HEK293 (cell line): ENCODE measurements at regions not wholly inside any gene's neighbourhood (a gene's known extent, or its start where the extent isn't known, plus 50 kb on each side); places are given as distances from the start of the nearest gene placed in this dataset.
A peak's percentile ranks its signal among the peaks of the same experiment; 100 is the strongest.

Source experiments
- CTCF ChIA-PET: fragments of 350-600 bp; formaldehyde crosslinking; extraction: SDS; loops from one replicate; lab custom pipeline; 2021; ENCODE audit warnings: antibody characterized with exemption; lab: Yijun Ruan, JAX
- POLR2A ChIA-PET: fragments of 300-600 bp; formaldehyde crosslinking; extraction: SDS; loops from one replicate; lab custom pipeline; 2020; ENCODE audit warnings: antibody characterized with exemption, inconsistent platforms; lab: Yijun Ruan, JAX
- H3K27ac ChIP-seq: fragments of 200-500 bp; sonication (Bioruptor generic); 2 replicates; pipeline ENCODE4 v1.5.1; 2014; ENCODE audit warnings: low read depth, low read length, control low read depth, inconsistent platforms; ENCODE audit errors: extremely low read depth
- H3K36me3 ChIP-seq, 2 experiments: fragments of 200-500 bp in 1 of 2; sonication (Bioruptor generic) in 1 of 2; 1 replicate in 1 of 2; 2 replicates in 1 of 2; pipeline ENCODE4 v1.5.1; 2014 to 2017; ENCODE audit warnings: inconsistent platforms in 2 of 2, low read length in 2 of 2; ENCODE audit not compliant: control insufficient read depth in 2 of 2, insufficient read depth in 1 of 2
- H3K4me1 ChIP-seq: fragments of 200-500 bp; sonication (Bioruptor generic); 2 replicates; pipeline ENCODE4 v1.5.1; 2014; ENCODE audit warnings: mild to moderate bottlenecking, low read length, inconsistent platforms; ENCODE audit not compliant: control insufficient read depth, insufficient read depth
- H3K4me3 ChIP-seq: 2 replicates; pipeline ENCODE4 v1.5.1; 2011; ENCODE audit warnings: low read depth, mild to moderate bottlenecking, control low read depth, low read length, moderate library complexity
- H3K9me3 ChIP-seq: fragments of 200-500 bp; sonication (Bioruptor generic); 2 replicates; pipeline ENCODE4 v1.5.1; 2014; ENCODE audit warnings: low read depth, low read length, inconsistent platforms; ENCODE audit not compliant: control insufficient read depth, insufficient read depth
- EGR2 ChIP-seq: fragments of 450-650 bp; formaldehyde crosslinking; IDR thresholded peaks from 2 replicates; pipeline ENCODE4 v1.5.1; 2016; ENCODE audit warnings: low read depth, missing biosample characterization, missing genetic modification characterization
- IKZF3 ChIP-seq: fragments of 450-650 bp; IDR thresholded peaks from 2 replicates; pipeline ENCODE4 v1.5.0; 2018; ENCODE audit warnings: missing biosample characterization, mild to moderate bottlenecking, missing genetic modification characterization, moderate library complexity
- MEIS1 ChIP-seq: sonication (generic); formaldehyde crosslinking; IDR thresholded peaks from 2 replicates; pipeline ENCODE4 v1.8.1; 2022; ENCODE audit warnings: missing genetic modification reagents, mild to moderate bottlenecking, borderline replicate concordance
- MYNN ChIP-seq: fragments of 450-650 bp; formaldehyde crosslinking; IDR thresholded peaks from 2 replicates; pipeline ENCODE4 v1.5.1; 2016; ENCODE audit warnings: missing biosample characterization, missing genetic modification characterization, borderline replicate concordance
- PRDM1 ChIP-seq: fragments of 450-650 bp; formaldehyde crosslinking; IDR thresholded peaks from 2 replicates; pipeline ENCODE4; 2016; ENCODE audit warnings: missing biosample characterization, missing genetic modification characterization
- SP7 ChIP-seq: fragments of 450-650 bp; formaldehyde crosslinking; IDR thresholded peaks from 2 replicates; pipeline ENCODE4 v1.5.1; 2016; ENCODE audit warnings: missing biosample characterization, missing genetic modification characterization
- WT1 ChIP-seq: fragments of 450-650 bp; formaldehyde crosslinking; IDR thresholded peaks from 2 replicates; pipeline ENCODE4 v1.5.1; 2016; ENCODE audit warnings: missing biosample characterization, missing genetic modification characterization
- ZBTB17 ChIP-seq: fragments of 450-650 bp; formaldehyde crosslinking; IDR thresholded peaks from 2 replicates; pipeline ENCODE4 v1.5.1; 2016; ENCODE audit warnings: missing biosample characterization, missing genetic modification characterization
- ZFHX2 ChIP-seq: fragments of 450-650 bp; formaldehyde crosslinking; conservative IDR thresholded peaks from 2 replicates; pipeline ENCODE4 v1.5.1; 2016; ENCODE audit warnings: missing biosample characterization, missing genetic modification characterization
- ZIC2 ChIP-seq: fragments of 450-650 bp; formaldehyde crosslinking; IDR thresholded peaks from 2 replicates; pipeline ENCODE4 v1.5.1; 2016; ENCODE audit warnings: missing biosample characterization, missing genetic modification characterization
- ZNF157 ChIP-seq: fragments of 450-650 bp; formaldehyde crosslinking; IDR thresholded peaks from 2 replicates; pipeline ENCODE4 v1.5.1; 2016; ENCODE audit warnings: missing biosample characterization, missing genetic modification characterization
- ZNF404 ChIP-seq: fragments of 450-650 bp; formaldehyde crosslinking; IDR thresholded peaks from 2 replicates; pipeline ENCODE4 v1.5.1; 2017; ENCODE audit warnings: missing biosample characterization, missing genetic modification characterization
- ZNF426 ChIP-seq: fragments of 450-650 bp; formaldehyde crosslinking; IDR thresholded peaks from 2 replicates; pipeline ENCODE4 v1.5.1; 2017; ENCODE audit warnings: missing biosample characterization, missing genetic modification characterization, mild to moderate bottlenecking, inconsistent platforms, moderate library complexity
- ZNF449 ChIP-seq: fragments of 450-650 bp; formaldehyde crosslinking; IDR thresholded peaks from 2 replicates; pipeline ENCODE4 v1.5.1; 2017; ENCODE audit warnings: missing biosample characterization, mild to moderate bottlenecking, missing genetic modification characterization, moderate library complexity
- ZNF596 ChIP-seq: fragments of 450-650 bp; IDR thresholded peaks from 2 replicates; pipeline ENCODE4 v1.5.0; 2018; ENCODE audit warnings: missing biosample characterization, mild to moderate bottlenecking, missing genetic modification characterization, moderate library complexity
- ZNF600 ChIP-seq: fragments of 450-650 bp; formaldehyde crosslinking; IDR thresholded peaks from 2 replicates; pipeline ENCODE4 v1.5.1; 2016; ENCODE audit warnings: missing biosample characterization, missing genetic modification characterization
- ZNF654 ChIP-seq: fragments of 450-650 bp; formaldehyde crosslinking; IDR thresholded peaks from 2 replicates; pipeline ENCODE4 v1.5.1; 2016; ENCODE audit warnings: low read depth, missing biosample characterization, missing genetic modification characterization
- ZNF707 ChIP-seq: fragments of 450-650 bp; formaldehyde crosslinking; IDR thresholded peaks from 2 replicates; pipeline ENCODE4 v1.5.1; 2016; ENCODE audit warnings: missing biosample characterization, missing genetic modification characterization
- TF ChIP-seq, protein P1 (sequence below): fragments of 450-650 bp; formaldehyde crosslinking; IDR thresholded peaks from 2 replicates; pipeline ENCODE4 v1.5.1; 2016; ENCODE audit warnings: missing biosample characterization, missing genetic modification characterization

- CTCF ChIA-PET, result interaction anchor here (0.5 to 2.7 kb wide), 68 partner anchors 9 to 1144 kb away, joined by 3 to 26 read pairs (median 4); partner anchors contain the start of gene PTPRU
- TF ChIP-seq ZNF404 (tag by site-specific recombination) (no peak), MYNN (tag by site-specific recombination) (no peak), ZNF157 (tag by site-specific recombination) (no peak)
- TF ChIP-seq, all 188 proteins: peak for 0
- Histone ChIP-seq H3K36me3 (no peaks in the 10 kb centered on the region), H3K4me3 (no peak overlapping the region), H3K27ac (no peak overlapping the region), H3K4me1 (no peaks in the 10 kb centered on the region), H3K9me3 (no peaks in the 10 kb centered on the region)
- POLR2A ChIA-PET, result no interaction called here
Measured at GRCh38 chr1:30380625-30380984, 342.8 kb downstream of the MATN1 start.

DNA sequence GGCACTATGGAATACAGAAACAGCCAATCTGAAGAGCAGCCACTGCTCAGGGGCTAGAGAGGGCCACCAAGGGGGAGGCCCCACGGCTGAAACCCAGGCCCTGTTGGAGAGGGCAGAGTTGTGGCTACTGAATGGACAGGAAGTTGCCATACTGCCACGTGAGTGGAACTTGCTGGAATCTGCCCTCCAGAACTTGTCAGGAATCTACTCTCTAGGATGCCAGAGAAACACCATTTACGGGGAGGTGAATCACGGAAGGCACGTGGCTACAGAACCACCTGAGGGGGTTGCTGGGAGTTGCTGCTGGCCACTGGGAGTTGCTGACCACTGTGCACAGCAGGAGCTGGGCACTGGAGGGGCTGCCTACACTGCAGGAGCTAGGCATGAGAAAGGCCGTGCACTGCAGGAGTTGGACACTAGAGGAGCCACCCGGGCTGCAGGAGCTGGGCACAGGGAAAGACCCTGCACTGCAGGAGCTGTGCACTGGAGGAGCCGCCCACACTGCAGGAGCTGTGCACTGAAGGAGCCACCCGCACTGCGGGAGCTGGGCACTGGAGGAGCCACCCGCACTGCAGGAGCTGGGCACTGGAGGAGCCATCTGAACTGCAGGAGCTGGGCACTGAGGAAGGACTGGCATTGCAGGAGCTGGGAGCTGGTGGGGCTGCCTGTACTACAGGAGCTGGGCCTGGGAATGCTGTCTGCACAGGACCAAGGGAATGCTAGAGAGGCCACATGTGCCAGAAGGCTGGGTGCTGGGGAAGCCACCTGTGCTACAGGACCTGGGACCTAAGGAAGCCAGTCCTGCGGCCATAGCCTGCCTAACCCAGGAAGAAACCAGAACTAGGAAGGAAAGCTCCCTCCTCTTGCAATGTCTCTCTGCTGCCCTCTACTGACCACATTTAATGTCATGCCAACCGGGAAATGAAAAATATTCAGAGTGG, 343.4 kb downstream of the MATN1 start:
- H3K36me3 ChIP-seq, result no peaks in the 10 kb centered on the region
- H3K4me1 ChIP-seq, result no peaks in the 10 kb centered on the region
- H3K4me3 ChIP-seq, result no peak overlapping the region
- no peak overlapping the region for H3K27ac ChIP-seq
- POLR2A ChIA-PET, result no interaction called here
- CTCF ChIA-PET, result interaction anchor here (0.5 to 2.7 kb wide), 70 partner anchors 10 to 1143 kb away, joined by 3 to 26 read pairs (median 4); partner anchors contain the start of gene PTPRU
- H3K9me3 ChIP-seq, result no peaks in the 10 kb centered on the region
- TF ChIP-seq WT1 (tag by site-specific recombination) (no peak), MEIS1 (no peak), ZIC2 (peak; percentile 100), ZNF654 (peak; percentile 91), ZNF426 (no peak), IKZF3 (tag by site-specific recombination) (0 out of 2 replicates have a peak, but pooled peaks have one; percentile 20), ZNF596 (tag by site-specific recombination) (no peak), ZFHX2 (tag by site-specific recombination) (peak; percentile 42; the same call in 1 of the 2 replicates), ZBTB17 (tag by site-specific recombination) (0 out of 2 replicates have a peak, but pooled peaks have one; percentile 16), ZNF600 (peak; percentile 46; the same call in 1 of the 2 replicates), PRDM1 (tag by site-specific recombination) (peak; percentile 38; the same call in 1 of the 2 replicates)
- TF ChIP-seq, protein P1, sequence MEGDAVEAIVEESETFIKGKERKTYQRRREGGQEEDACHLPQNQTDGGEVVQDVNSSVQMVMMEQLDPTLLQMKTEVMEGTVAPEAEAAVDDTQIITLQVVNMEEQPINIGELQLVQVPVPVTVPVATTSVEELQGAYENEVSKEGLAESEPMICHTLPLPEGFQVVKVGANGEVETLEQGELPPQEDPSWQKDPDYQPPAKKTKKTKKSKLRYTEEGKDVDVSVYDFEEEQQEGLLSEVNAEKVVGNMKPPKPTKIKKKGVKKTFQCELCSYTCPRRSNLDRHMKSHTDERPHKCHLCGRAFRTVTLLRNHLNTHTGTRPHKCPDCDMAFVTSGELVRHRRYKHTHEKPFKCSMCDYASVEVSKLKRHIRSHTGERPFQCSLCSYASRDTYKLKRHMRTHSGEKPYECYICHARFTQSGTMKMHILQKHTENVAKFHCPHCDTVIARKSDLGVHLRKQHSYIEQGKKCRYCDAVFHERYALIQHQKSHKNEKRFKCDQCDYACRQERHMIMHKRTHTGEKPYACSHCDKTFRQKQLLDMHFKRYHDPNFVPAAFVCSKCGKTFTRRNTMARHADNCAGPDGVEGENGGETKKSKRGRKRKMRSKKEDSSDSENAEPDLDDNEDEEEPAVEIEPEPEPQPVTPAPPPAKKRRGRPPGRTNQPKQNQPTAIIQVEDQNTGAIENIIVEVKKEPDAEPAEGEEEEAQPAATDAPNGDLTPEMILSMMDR, result peak; percentile 76

DNA sequence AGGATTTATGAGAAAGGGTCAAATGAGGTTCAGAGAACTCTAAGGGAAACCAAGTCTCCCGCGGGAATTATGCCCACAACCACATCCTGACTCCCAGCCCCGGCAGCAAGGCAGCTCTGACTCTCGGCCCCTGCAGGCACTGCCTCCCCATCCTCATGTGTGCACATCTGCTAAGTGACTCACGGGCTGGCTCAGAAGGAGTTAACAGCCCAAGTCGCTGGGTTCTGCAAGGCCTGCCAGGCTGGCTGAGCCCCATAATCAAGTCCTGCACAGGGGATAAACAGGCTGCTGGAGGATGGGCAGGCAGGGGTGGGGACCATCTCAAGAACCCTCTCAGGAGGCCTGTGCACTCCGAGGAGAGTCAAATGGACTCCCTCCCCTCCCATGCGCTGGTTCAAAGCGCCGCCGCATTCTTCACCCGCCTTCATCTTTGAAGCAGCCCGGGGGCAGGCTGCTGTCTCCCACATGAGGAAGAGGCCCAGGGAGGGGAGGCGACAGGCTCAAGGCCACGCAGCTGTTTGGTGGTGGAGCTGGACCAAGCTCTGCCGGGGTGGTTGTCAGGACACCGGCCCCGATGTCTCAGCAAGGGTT, 344.3 kb downstream of the MATN1 start:
- POLR2A ChIA-PET, result no interaction called here
- CTCF ChIA-PET, result interaction anchor here (0.6 to 2.5 kb wide), 9 partner anchors 19 to 998 kb away, joined by 3 to 17 read pairs (median 5); no protein-coding TSS in a partner anchor
- Histone ChIP-seq H3K27ac (no peak overlapping the region), H3K9me3 (no peaks in the 10 kb centered on the region), H3K4me1 (no peaks in the 10 kb centered on the region), H3K36me3 (no peaks in the 10 kb centered on the region), H3K4me3 (no peak overlapping the region)
- no peak for TF ChIP-seq ZNF449 (tag by site-specific recombination)
- TF ChIP-seq SP7 (tag by site-specific recombination), result 0 out of 2 replicates have a peak, but pooled peaks have one; percentile 23
- no peak for TF ChIP-seq ZNF707 (tag by site-specific recombination)
- peak; percentile 27; the same call in 1 of the 2 replicates for TF ChIP-seq EGR2
- TF ChIP-seq ZFHX2 (tag by site-specific recombination), result peak; percentile 31; the same call in 1 of the 2 replicates
